ENCODE measurements at regions not wholly inside any gene's neighbourhood (a gene's known extent, or its start where the extent isn't known, plus 50 kb on each side); places are given as distances from the start of the nearest gene placed in this dataset.

DNA sequence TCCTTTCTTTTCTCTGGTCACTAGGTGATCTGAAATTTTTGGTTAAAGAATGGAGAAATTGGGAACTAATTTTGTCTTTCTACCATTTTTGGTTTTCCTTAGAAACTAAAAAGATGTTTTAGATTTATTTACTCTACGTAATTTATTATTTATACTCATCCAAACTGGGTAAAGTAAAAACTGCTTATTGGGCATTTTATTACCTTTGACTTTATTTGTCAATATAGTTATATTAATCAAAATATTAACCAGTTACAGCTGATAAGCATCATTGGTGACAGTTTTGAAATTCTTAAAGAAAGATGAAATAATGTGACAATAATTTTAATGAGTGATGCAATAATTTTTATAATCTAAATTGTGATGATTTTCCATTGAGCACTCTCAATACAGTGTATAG, 502.0 kb upstream of the RAG2 start:
- H3K4me3 ChIP-seq (ENCODE audit: low read depth, low read length): no peak overlapping the region
- TF ChIP-seq, protein P1, sequence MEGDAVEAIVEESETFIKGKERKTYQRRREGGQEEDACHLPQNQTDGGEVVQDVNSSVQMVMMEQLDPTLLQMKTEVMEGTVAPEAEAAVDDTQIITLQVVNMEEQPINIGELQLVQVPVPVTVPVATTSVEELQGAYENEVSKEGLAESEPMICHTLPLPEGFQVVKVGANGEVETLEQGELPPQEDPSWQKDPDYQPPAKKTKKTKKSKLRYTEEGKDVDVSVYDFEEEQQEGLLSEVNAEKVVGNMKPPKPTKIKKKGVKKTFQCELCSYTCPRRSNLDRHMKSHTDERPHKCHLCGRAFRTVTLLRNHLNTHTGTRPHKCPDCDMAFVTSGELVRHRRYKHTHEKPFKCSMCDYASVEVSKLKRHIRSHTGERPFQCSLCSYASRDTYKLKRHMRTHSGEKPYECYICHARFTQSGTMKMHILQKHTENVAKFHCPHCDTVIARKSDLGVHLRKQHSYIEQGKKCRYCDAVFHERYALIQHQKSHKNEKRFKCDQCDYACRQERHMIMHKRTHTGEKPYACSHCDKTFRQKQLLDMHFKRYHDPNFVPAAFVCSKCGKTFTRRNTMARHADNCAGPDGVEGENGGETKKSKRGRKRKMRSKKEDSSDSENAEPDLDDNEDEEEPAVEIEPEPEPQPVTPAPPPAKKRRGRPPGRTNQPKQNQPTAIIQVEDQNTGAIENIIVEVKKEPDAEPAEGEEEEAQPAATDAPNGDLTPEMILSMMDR (IDR thresholded peaks at IDR 0.05; ENCODE audit: low read depth, low read length): no peak

DNA sequence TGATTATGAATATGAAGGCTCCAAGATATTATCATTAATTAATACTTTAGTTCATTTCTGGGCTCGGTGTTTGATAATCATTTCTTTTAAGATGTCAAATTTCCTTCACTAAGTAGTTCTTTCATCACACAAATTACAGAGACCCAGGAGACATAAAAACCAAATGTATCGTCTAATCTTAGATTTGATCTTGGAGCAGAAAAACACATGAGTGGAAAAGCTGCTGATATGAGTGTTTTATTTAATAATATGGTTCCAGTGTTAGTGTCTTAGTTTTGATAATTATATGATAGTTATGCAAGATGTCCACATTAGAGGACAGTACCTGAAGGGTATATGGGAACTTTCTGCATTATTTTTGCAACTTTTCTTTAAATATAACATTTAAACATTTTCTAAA, 494.5 kb upstream of the RAG2 start:
- H3K4me3 ChIP-seq (ENCODE audit: low read depth, low read length): no peak overlapping the region
- TF ChIP-seq, protein P1 (IDR thresholded peaks at IDR 0.05; ENCODE audit: low read depth, low read length): no peak

DNA sequence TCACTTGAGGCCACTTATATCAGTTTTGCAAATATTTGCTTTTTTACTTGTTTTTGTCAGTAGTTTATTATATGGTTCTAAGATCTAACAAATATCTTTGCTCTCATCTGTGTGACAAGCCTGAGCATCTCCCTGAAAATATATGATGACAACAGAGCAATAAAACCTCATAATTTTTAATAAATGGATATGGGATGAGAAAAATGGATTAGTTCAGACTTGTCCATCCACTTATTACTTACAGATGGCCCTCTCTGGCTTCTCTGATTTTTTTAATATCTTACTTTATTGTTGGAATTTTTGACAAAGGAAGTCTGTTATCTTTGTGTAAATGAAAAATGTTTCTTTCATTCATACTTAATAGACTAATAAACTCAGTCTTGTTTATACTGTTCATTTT, 491.4 kb upstream of the RAG2 start:
- no peak overlapping the region for H3K4me3 ChIP-seq (ENCODE audit: low read depth, low read length)
- TF ChIP-seq, protein P1 (IDR thresholded peaks at IDR 0.05; ENCODE audit: low read depth, low read length): no peak

DNA sequence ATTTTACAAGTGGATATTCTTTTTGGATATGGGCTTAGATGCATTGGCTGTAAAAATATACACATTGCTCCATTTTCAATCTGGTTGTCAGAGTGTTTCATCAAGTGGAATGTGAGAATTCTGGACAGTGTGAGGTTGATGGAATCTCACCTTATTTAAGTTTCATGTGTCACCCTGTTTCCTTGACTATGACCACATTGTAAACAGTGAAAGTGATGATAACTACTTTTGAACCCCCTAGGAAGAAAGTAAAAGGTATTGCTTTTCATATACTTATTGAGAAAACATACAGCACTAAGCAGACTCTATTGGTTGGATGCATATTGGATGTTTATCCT, 490.5 kb upstream of the RAG2 start:
- H3K4me3 ChIP-seq (ENCODE audit: low read depth, low read length): no peak overlapping the region
- TF ChIP-seq, protein P1 (IDR thresholded peaks at IDR 0.05; ENCODE audit: low read depth, low read length): no peak

DNA sequence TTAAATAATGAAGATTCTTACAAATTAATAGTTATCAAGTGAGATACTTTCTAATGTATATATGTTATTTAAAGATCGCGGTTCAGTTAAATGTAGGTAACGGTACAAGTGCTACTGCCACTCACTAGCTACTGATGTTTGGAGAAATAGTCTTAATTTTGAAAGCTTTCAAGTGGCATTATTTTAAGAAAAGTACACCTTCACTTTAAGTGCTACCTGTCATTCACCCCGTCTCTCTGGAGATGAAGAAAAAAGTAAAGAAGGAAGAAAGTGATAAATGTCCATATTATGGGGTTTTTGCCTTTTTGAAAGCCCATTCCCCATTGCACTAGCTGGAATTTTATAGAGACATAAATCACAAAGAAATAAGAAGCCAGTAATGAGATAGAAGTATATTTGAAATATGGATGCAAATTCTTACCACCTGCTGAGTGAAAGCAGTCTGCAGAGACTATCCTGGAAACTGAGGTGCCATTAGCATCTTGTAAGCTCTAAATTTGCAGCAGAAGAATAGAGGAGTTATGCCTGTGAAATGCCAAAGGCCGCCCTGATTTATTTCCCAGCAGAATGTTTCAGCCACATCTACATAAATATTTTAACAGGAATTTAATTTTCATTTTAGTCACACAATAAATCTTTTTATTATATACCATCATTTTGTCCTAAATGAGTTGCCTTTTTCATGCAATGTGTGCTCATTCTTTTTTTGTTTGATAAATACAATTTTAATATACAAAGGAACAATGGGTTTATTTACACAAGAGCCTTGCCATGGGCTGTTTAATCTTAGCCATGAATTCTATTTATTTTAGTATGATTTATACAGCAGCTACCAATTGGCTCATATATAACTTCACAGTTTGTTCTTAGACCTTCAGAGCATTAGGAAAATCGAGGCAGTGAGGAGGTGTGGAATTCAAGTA, 489.9 kb upstream of the RAG2 start:
- TF ChIP-seq, protein P1 (IDR thresholded peaks at IDR 0.05; ENCODE audit: low read depth, low read length): no peak
- no peak overlapping the region for H3K4me3 ChIP-seq (ENCODE audit: low read depth, low read length)

DNA sequence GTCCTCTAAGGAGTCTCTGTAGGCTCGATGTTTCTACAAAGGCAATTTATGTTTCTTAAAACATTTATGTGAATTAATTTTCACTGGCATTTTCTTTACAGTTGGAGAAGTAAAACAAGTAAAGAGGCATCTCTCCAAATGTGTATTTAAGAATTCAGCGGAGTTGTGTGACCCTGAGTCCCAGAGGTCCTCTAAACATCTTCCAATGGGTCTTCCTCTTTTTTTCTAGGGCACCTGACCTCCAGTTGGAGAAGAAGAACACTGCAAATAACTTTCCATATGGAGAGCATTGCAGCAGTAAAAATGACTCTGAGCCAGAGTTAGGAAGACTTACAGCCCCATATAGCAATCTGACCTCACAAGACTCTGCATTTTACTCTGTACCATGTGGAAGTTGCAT, 480.5 kb upstream of the RAG2 start:
- TF ChIP-seq, protein P1 (IDR thresholded peaks at IDR 0.05; ENCODE audit: low read depth, low read length): no peak
- H3K4me3 ChIP-seq (ENCODE audit: low read depth, low read length): no peak overlapping the region

DNA sequence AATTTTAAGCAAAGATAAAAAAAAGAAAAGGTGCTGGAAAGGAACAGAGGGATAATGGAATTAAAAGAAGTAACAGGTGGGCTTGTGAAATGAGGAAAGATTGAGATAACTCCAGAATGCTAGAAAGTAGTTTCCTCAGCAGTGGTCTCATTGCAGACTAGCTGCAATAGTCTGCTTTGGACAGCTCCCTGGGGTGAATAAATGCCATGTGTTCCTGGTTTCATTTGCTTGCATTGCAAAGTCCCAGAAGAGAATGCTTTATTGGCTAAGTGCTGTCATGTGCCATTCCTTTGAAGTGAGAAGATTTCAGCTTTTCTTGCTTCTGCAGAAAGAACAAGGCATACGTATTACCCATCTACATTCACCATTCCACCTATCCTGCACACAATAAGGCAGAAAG, 478.8 kb upstream of the RAG2 start:
- TF ChIP-seq, protein P1 (IDR thresholded peaks at IDR 0.05; ENCODE audit: low read depth, low read length): no peak

More for the DNA sequence above, 478.8 kb upstream of the RAG2 start:
- no peak overlapping the region for H3K4me3 ChIP-seq (ENCODE audit: low read depth, low read length)

Data from WI38 (cell line).